K562 (cell line): ENCODE measurements at regions not wholly inside any gene's neighbourhood (a gene's known extent, or its start where the extent isn't known, plus 50 kb on each side); places are given as distances from the start of the nearest gene placed in this dataset.

Source experiments
- ATAC-seq: fragments of 200-7000 bp; cut with Tn5 transposase; 3 replicates; pipeline ENCODE4 v1.9.1; 2020; ENCODE audit warnings: moderate library complexity
- BruUV-seq: library from RNA; stranded (reverse); fragments of 400-500 nt; replicated peaks from 2 replicates; lab custom pipeline; 2021; lab: Mats Ljungman, UMichigan
- CTCF ChIA-PET: fragments of 300-600 bp; formaldehyde crosslinking; extraction: SDS; loops from one replicate; lab custom pipeline; 2021; ENCODE audit warnings: low intra/inter-chr PET ratio; lab: Yijun Ruan, JAX
- POLR2A ChIA-PET: fragments of 300-600, 350-650 bp; sonication (Branson Sonifier 250); formaldehyde crosslinking; extraction: SDS; loops from one replicate; lab custom pipeline; 2021; ENCODE audit warnings: antibody characterized with exemption, inconsistent platforms; lab: Yijun Ruan, JAX
- DNase-seq, 4 experiments: peaks; one replicate each; pipeline versions ENCODE4 v3.0.0 to v3.0.0-alpha.2; 2011 to 2018; ENCODE audit warnings: low spot score in 3 of 4, mixed read lengths in 3 of 4; ENCODE audit errors: extremely low read depth in 1 of 4
- FAIRE-seq: peaks from 2 replicates; lab custom pipeline; 2011; peaks lifted over from hg19 to GRCh38; lab: Jason Lieb, UNC
- H2AFZ ChIP-seq: 2 replicates; pipeline ENCODE4 v1.6.0; 2011; ENCODE audit warnings: low read depth, low read length, control low read depth, inconsistent platforms
- H3K27ac ChIP-seq: fragments of 200-600 bp; 3 replicates; pipeline ENCODE4 v1.8.0; 2011; ENCODE audit warnings: low read depth, mild to moderate bottlenecking, control low read depth, inconsistent platforms, low read length, moderate library complexity, mixed read lengths; ENCODE audit errors: extremely low read depth
- H3K27me3 ChIP-seq, 2 experiments: fragments of 300-600 bp in 1 of 2; 2 replicates in 1 of 2; 3 replicates in 1 of 2; pipeline versions ENCODE4 v1.6.0 to v1.8.0; 2011; ENCODE audit warnings: inconsistent platforms in 2 of 2, low read length in 2 of 2, mild to moderate bottlenecking in 1 of 2, mixed read lengths in 1 of 2, moderate library complexity in 1 of 2; ENCODE audit not compliant: control insufficient read depth in 2 of 2, insufficient read depth in 2 of 2
- H3K36me3 ChIP-seq: fragments of 300-600 bp; 3 replicates; pipeline ENCODE4 v1.8.0; 2011; ENCODE audit warnings: mild to moderate bottlenecking, low read length, inconsistent platforms; ENCODE audit not compliant: control insufficient read depth, insufficient read depth
- H3K4me1 ChIP-seq, 2 experiments: fragments of 200-600 bp in 1 of 2; replicated peaks in 1 of 2; 2 replicates in 1 of 2; 3 replicates in 1 of 2; pipeline versions ENCODE4 v1.5.1 to v1.8.0; 2011; ENCODE audit warnings: inconsistent platforms in 2 of 2, low read length in 2 of 2, mild to moderate bottlenecking in 1 of 2, mixed read lengths in 1 of 2, moderate library complexity in 1 of 2; ENCODE audit not compliant: control insufficient read depth in 2 of 2, insufficient read depth in 2 of 2
- H3K4me2 ChIP-seq: 2 replicates; pipeline ENCODE4 v1.6.1; 2011; ENCODE audit warnings: low read length, control low read depth, inconsistent platforms, mixed read lengths; ENCODE audit not compliant: insufficient read depth
- H3K4me3 ChIP-seq: fragments of 200-600 bp; sonication (generic), shearing (Covaris generic); 2 replicates; pipeline ENCODE4 v1.5.1; 2016; ENCODE audit warnings: control low read depth, inconsistent platforms
- H3K79me2 ChIP-seq: fragments of 200-600 bp; 3 replicates; pipeline ENCODE4 v1.8.0; 2011; ENCODE audit warnings: low read length, inconsistent platforms; ENCODE audit not compliant: control insufficient read depth, insufficient read depth
- H3K9ac ChIP-seq, 2 experiments: 2 replicates each; pipeline versions ENCODE4 v1.6.0 to v1.6.1; 2011; ENCODE audit warnings: low read depth in 2 of 2, low read length in 2 of 2, control low read depth in 1 of 2, inconsistent platforms in 1 of 2, mild to moderate bottlenecking in 1 of 2, mixed read lengths in 1 of 2; ENCODE audit not compliant: insufficient read depth in 1 of 2
- H3K9me1 ChIP-seq: one replicate; pipeline ENCODE4 v1.6.0; 2011; ENCODE audit warnings: inconsistent platforms, mild to moderate bottlenecking, low read length, moderate library complexity; ENCODE audit not compliant: control insufficient read depth, insufficient read depth
- H3K9me3 ChIP-seq: replicated peaks from 2 replicates; pipeline ENCODE4 v1.5.1; 2011; ENCODE audit warnings: low read depth, low read length, inconsistent platforms; ENCODE audit not compliant: control insufficient read depth, insufficient read depth
- H4K20me1 ChIP-seq: replicated peaks from 2 replicates; pipeline ENCODE4 v1.6.1; 2011; ENCODE audit warnings: low read length, inconsistent platforms, mixed read lengths; ENCODE audit not compliant: control insufficient read depth, insufficient read depth
- AFF4 ChIP-seq: sonication (generic); formaldehyde crosslinking; IDR thresholded peaks from 2 replicates; pipeline ENCODE4 v1.8.0; 2023; ENCODE audit warnings: mild to moderate bottlenecking, missing genetic modification reagents
- ARHGAP35 ChIP-seq: fragments of 450-650 bp; IDR thresholded peaks from 2 replicates; pipeline ENCODE4 v1.6.1; 2018; ENCODE audit not compliant: partially characterized antibody
- BRD4 ChIP-seq: fragments of 200-600 bp; sonication (generic); IDR thresholded peaks from 2 replicates; pipeline ENCODE4 v1.6.1; 2017; ENCODE audit warnings: inconsistent platforms
- CREM ChIP-seq: IDR thresholded peaks from 2 replicates; pipeline ENCODE4 v1.6.1; 2014; ENCODE audit warnings: antibody characterized with exemption, low read depth
- ELF4 ChIP-seq: fragments of 450-650 bp; formaldehyde crosslinking; IDR thresholded peaks from 2 replicates; pipeline ENCODE4 v1.4.0; 2022; ENCODE audit warnings: missing genetic modification characterization
- ESRRA ChIP-seq: fragments of 450-650 bp; IDR thresholded peaks from 2 replicates; pipeline ENCODE4 v1.6.1; 2014; ENCODE audit warnings: low read depth, mild to moderate bottlenecking, moderate library complexity, borderline replicate concordance
- HOMEZ ChIP-seq: fragments of 250-450 bp; sonication (Bioruptor Pico); IDR thresholded peaks from 2 replicates; pipeline ENCODE4 v1.4.0; 2020; ENCODE audit warnings: mild to moderate bottlenecking, moderate library complexity
- MCM5 ChIP-seq: fragments of 450-650 bp; IDR thresholded peaks from 2 replicates; pipeline ENCODE4 v1.6.1; 2016; ENCODE audit warnings: low read depth
- MCM7 ChIP-seq, 2 experiments: fragments of 450-650 bp; IDR thresholded peaks; 2 replicates each; pipeline ENCODE4 v1.6.1; 2016 to 2018
- NRF1 ChIP-seq, 2 experiments: fragments of 450-650 bp; IDR thresholded peaks in 1 of 2; conservative IDR thresholded peaks in 1 of 2; 2 replicates each; pipeline ENCODE4 v1.6.1; 2014; ENCODE audit warnings: mild to moderate bottlenecking in 2 of 2
- PHB2 ChIP-seq: fragments of 450-650 bp; IDR thresholded peaks from 2 replicates; pipeline ENCODE4 v1.6.1; 2017; ENCODE audit warnings: low read depth
- RAD51 ChIP-seq: fragments of 450-650 bp; IDR thresholded peaks from 2 replicates; pipeline ENCODE4 v1.7.1; 2016; ENCODE audit warnings: low read depth, mild to moderate bottlenecking, borderline replicate concordance
- TBP ChIP-seq: optimal IDR thresholded peaks from 2 replicates; pipeline ENCODE3; 2011; ENCODE audit warnings: low read depth, low read length, improper control_type of control experiment
- ZNF354B ChIP-seq: fragments of 250-450 bp; sonication (Bioruptor Pico); IDR thresholded peaks from 2 replicates; pipeline ENCODE4 v1.4.0; 2020
- ZNF583 ChIP-seq: fragments of 250-450 bp; sonication (Bioruptor Pico); IDR thresholded peaks from 2 replicates; pipeline ENCODE4 v1.4.0; 2020
- WGBS: fragments of 100-300 bp; shearing (Covaris generic); methylation state at CpG from one replicate; pipeline ENCODE4 v1.1.6; 2016; ENCODE audit warnings: low coverage, mixed read lengths; ENCODE audit not compliant: insufficient coverage; ENCODE audit errors: missing lambda C conversion rate; 5-methylcytosine and 5-hydroxymethylcytosine counted together
- in situ Hi-C: fragments of 300-500 bp; cut with MboI; formaldehyde crosslinking; loops from 4 replicates; pipeline ENCODE4 v1.15.0; 2018; ENCODE audit warnings: inconsistent platforms, mixed read lengths
- intact Hi-C: fragments of 100-400 bp; cut with micrococcal nuclease; formaldehyde crosslinking; loops from 2 replicates; pipeline ENCODE4 v1.14.2; 2022

- Histone ChIP-seq H3K79me2 (no peaks in the 10 kb centered on the region), H3K9ac (no peak overlapping the region), H3K36me3 (no peaks in the 10 kb centered on the region), H3K4me3 (no peak overlapping the region), H4K20me1 (no peaks in the 10 kb centered on the region), H3K4me2 (no peak overlapping the region), H3K27ac (no peak overlapping the region), H3K4me1 (no peaks in the 10 kb centered on the region), H3K27me3 (no peaks in the 10 kb centered on the region), H2AFZ (no peak overlapping the region), H3K9me1 (no peaks in the 10 kb centered on the region), H3K9me3 (no peaks in the 10 kb centered on the region)
- BruUV-seq: no TSS peak
- intact Hi-C loops (no loop called here), in situ Hi-C loops (no loop called here)
- FAIRE-seq: no peak
- ATAC-seq: no peak
- TF ChIP-seq MCM5 (no peak), PHB2 (no peak), ZNF583 (CRISPR knock-in tag) (no peak), RAD51 (no peak), BRD4 (no peak), ESRRA (no peak), ELF4 (CRISPR knock-in tag) (no peak), TBP (no peak), CREM (no peak), MCM7 (IDR thresholded peaks at IDR 0.05) (no peak)
- WGBS: 0% methylated on average over 3 of the region's 3 CpGs
- no peak for DNase-seq
- ChIA-PET POLR2A (no interaction called here), CTCF (no interaction called here)
These were observed 290.9 kb upstream of the NR5A2 start for GRCh38 chr1:199736646-199737045.

GRCh38 chr1:199741586-199741985 is 285.9 kb upstream of the NR5A2 start:
- ChIA-PET CTCF (no interaction called here), POLR2A (no interaction called here)
- H3K9ac ChIP-seq: no peak overlapping the region
- H4K20me1 ChIP-seq: no peaks in the 10 kb centered on the region
- no peak overlapping the region for H3K27ac ChIP-seq
- H3K36me3 ChIP-seq: no peaks in the 10 kb centered on the region
- H3K27me3 ChIP-seq: no peaks in the 10 kb centered on the region
- 1% methylated on average over 7 of the region's 7 CpGs for whole genome bisulfite sequencing
- no peaks in the 10 kb centered on the region for H3K4me1 ChIP-seq
- no peak overlapping the region for H3K4me2 ChIP-seq
- H3K4me3 ChIP-seq: no peak overlapping the region
- ATAC-seq (no peak), FAIRE-seq (no peak), DNase-seq (no peak)
- H2AFZ ChIP-seq: no peak overlapping the region
- intact Hi-C loops: no loop called here
- H3K9me1 ChIP-seq: no peaks in the 10 kb centered on the region
- no peaks in the 10 kb centered on the region for H3K9me3 ChIP-seq
- BruUV-seq: no TSS peak
- TF ChIP-seq AFF4 (CRISPR knock-in tag) (no peak), NRF1 (conservative IDR thresholded peaks at IDR 0.05 in 1 of 2, IDR thresholded peaks at IDR 0.05 in 1 of 2) (peak; percentile 17 to 32; a peak in 2 of 4 replicates), ZNF354B (CRISPR knock-in tag) (no peak), ARHGAP35 (no peak), HOMEZ (CRISPR knock-in tag) (no peak)
- in situ Hi-C loops: no loop called here
- H3K79me2 ChIP-seq: no peaks in the 10 kb centered on the region
